Type B pancreatic cell (in vitro differentiated cells): ENCODE measurements at regions not wholly inside any gene's neighbourhood (a gene's known extent, or its start where the extent isn't known, plus 50 kb on each side); places are given as distances from the start of the nearest gene placed in this dataset.

Experiments
- DNase-seq: peaks from one replicate; pipeline ENCODE4 v3.0.0; 2021; ENCODE audit warnings: mixed read lengths; ENCODE audit not compliant: unreplicated experiment; ENCODE audit errors: extremely low spot score
- H3K27ac Mint-ChIP-seq: 2 replicates; pipeline ENCODE4 v1.8.0; 2021; ENCODE audit warnings: mild to moderate bottlenecking, mixed read lengths
- H3K27me3 Mint-ChIP-seq: 2 replicates; pipeline ENCODE4 v1.8.0; 2021; ENCODE audit warnings: mixed read lengths
- H3K36me3 Mint-ChIP-seq: 2 replicates; pipeline ENCODE4 v1.8.0; 2021; ENCODE audit warnings: mixed read lengths
- H3K4me1 Mint-ChIP-seq: one replicate; pipeline ENCODE4 v1.8.0; 2021; ENCODE audit warnings: mixed read lengths; ENCODE audit not compliant: unreplicated experiment
- H3K4me3 Mint-ChIP-seq: 2 replicates; pipeline ENCODE4 v1.8.0; 2021; ENCODE audit warnings: mild to moderate bottlenecking, mixed read lengths
- H3K9me3 Mint-ChIP-seq: 2 replicates; pipeline ENCODE4 v1.8.0; 2021; ENCODE audit warnings: mixed read lengths
- TF ChIP-seq, protein P1 (sequence below): fragments of 200-600 bp; sonication (generic); conservative IDR thresholded peaks from 2 replicates; pipeline ENCODE4 v1.5.0; 2021; ENCODE audit warnings: antibody characterized with exemption, mild to moderate bottlenecking

GRCh38 chr14:101335061-101335661, 226.1 kb upstream of the DIO3 start:
- Mint-ChIP-seq H3K36me3 (no peaks in the 10 kb centered on the region), H3K27me3 (peaks cover 28% of the 10 kb centered on the region), H3K4me1 (peaks cover 26% of the 10 kb centered on the region), H3K9me3 (no peaks in the 10 kb centered on the region), H3K4me3 (no peak overlapping the region), H3K27ac (peak overlapping the region; percentile 23)
- TF ChIP-seq, protein P1, sequence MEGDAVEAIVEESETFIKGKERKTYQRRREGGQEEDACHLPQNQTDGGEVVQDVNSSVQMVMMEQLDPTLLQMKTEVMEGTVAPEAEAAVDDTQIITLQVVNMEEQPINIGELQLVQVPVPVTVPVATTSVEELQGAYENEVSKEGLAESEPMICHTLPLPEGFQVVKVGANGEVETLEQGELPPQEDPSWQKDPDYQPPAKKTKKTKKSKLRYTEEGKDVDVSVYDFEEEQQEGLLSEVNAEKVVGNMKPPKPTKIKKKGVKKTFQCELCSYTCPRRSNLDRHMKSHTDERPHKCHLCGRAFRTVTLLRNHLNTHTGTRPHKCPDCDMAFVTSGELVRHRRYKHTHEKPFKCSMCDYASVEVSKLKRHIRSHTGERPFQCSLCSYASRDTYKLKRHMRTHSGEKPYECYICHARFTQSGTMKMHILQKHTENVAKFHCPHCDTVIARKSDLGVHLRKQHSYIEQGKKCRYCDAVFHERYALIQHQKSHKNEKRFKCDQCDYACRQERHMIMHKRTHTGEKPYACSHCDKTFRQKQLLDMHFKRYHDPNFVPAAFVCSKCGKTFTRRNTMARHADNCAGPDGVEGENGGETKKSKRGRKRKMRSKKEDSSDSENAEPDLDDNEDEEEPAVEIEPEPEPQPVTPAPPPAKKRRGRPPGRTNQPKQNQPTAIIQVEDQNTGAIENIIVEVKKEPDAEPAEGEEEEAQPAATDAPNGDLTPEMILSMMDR = no peak
- no peak for DNase-seq

GRCh38 chr14:101336183-101336582, 225.1 kb upstream of the DIO3 start:
- H3K4me1 Mint-ChIP-seq = peaks cover 26% of the 10 kb centered on the region
- H3K36me3 Mint-ChIP-seq = no peaks in the 10 kb centered on the region
- no peaks in the 10 kb centered on the region for H3K9me3 Mint-ChIP-seq
- TF ChIP-seq, protein P1 = no peak
- H3K4me3 Mint-ChIP-seq = no peak overlapping the region
- no peak overlapping the region for H3K27ac Mint-ChIP-seq
- DNase-seq = no peak
- H3K27me3 Mint-ChIP-seq = peaks cover 28% of the 10 kb centered on the region

DNA sequence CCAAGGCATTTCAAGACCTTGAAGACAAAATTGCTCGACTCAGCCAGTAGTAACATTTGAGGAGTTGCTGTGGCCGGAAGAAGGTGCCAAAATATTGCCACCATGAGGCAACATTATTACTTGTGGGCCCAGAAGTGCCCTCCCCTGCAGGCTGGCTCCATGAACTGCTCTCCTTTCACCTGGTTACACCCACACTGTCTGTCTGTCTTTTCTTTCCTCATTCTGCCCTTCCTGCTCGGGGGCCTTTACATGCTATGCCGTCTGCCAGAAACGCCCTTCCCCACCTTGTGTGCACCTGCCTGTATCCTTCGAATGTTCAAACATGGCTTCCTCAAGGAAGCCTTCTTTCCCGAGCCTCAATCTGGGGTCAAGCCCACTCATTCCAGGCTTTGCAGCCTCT, 224.2 kb upstream of the DIO3 start:
- no peaks in the 10 kb centered on the region for H3K36me3 Mint-ChIP-seq
- H3K27me3 Mint-ChIP-seq = peaks cover 25% of the 10 kb centered on the region
- H3K4me3 Mint-ChIP-seq = no peak overlapping the region
- no peak overlapping the region for H3K27ac Mint-ChIP-seq
- TF ChIP-seq, protein P1 = no peak
- no peak for DNase-seq
- H3K9me3 Mint-ChIP-seq = no peaks in the 10 kb centered on the region
- peaks cover 19% of the 10 kb centered on the region for H3K4me1 Mint-ChIP-seq

- no peak for DNase-seq
- H3K4me1 Mint-ChIP-seq = peaks cover 7% of the 10 kb centered on the region
- H3K36me3 Mint-ChIP-seq = no peaks in the 10 kb centered on the region
- peaks cover 15% of the 10 kb centered on the region for H3K27me3 Mint-ChIP-seq
- no peak overlapping the region for H3K4me3 Mint-ChIP-seq
- peaks cover 4% of the 10 kb centered on the region for H3K9me3 Mint-ChIP-seq
- H3K27ac Mint-ChIP-seq = no peak overlapping the region
- TF ChIP-seq, protein P1 = no peak
Observed at GRCh38 chr14:101340556-101340955, 220.7 kb upstream of the DIO3 start.

DNA sequence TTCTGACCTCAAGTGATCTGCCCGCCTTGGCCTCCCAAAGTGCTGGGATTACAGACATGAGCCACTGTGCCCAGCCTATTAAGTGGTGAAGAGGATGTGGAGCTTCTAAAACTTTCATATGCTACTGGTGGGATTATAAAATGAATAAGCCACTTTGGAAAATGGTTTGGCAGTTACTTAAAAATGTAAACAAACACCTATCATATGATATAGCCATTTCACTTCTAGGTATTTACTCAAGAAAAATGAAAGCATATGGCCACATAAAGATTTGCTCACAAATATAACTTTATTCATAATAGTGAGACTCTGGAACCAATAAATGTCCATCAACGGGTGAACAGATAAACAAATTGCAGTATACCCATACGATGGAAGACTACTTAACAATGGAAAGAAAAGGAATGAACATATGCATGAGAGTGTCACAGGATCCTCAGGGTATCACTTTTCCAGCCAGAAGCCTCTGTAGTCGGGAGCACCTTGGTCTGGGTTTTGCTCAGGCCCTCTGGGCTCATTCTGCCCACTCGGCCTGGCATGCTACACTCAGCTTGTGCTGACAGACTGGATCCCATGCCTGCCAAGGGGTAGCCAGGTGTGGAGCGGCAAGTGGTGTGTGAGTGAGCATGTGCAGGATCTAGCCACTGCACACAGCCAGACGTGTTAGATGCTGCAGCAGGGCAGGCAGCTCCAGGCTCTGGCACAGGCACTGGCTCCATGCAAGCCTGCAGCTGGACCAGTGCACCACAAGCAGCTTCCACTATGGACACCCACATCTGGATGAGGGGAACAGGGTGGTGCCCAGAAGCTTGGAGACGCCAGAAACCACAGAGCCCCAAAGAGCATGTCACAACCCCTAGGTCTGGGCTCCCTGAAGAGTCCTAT, 213.2 kb upstream of the DIO3 start:
- H3K4me1 Mint-ChIP-seq = no peaks in the 10 kb centered on the region

More for the DNA sequence above, 213.2 kb upstream of the DIO3 start:
- H3K9me3 Mint-ChIP-seq = no peaks in the 10 kb centered on the region
- DNase-seq = peak; percentile 45
- TF ChIP-seq, protein P1 = no peak
- peaks cover 7% of the 10 kb centered on the region for H3K27me3 Mint-ChIP-seq
- no peak overlapping the region for H3K27ac Mint-ChIP-seq
- no peaks in the 10 kb centered on the region for H3K36me3 Mint-ChIP-seq
- no peak overlapping the region for H3K4me3 Mint-ChIP-seq
